Omental fat pad (tissue), 3 donors: ENCODE measurements at regions not wholly inside any gene's neighbourhood (a gene's known extent, or its start where the extent isn't known, plus 50 kb on each side); places are given as distances from the start of the nearest gene placed in this dataset.

Experiments
- ATAC-seq: fragments of 150-250 bp; one replicate; pipeline ENCODE4 v1.9.1; 2016; ENCODE audit warnings: mild to moderate bottlenecking, moderate library complexity; ENCODE audit not compliant: low FRiP score
- DNase-seq: peaks from one replicate; pipeline ENCODE4 v3.0.0-alpha.2; 2019; ENCODE audit warnings: low spot score
- CTCF ChIP-seq, 3 donors: fragments of 450-650 bp; IDR thresholded peaks; one replicate each; pipeline ENCODE4 v1.5.1; 2016 to 2017; ENCODE audit warnings: antibody characterized with exemption in 3 of 3, mild to moderate bottlenecking in 3 of 3, moderate library complexity in 2 of 3

GRCh38 chr6:168784426-168784825 is 343.4 kb downstream of the SMOC2 start:
- ATAC-seq (no peak), DNase-seq (no peak)

GRCh38 chr6:168783720-168784119 is 342.7 kb downstream of the SMOC2 start:
- ATAC-seq (no peak), DNase-seq (no peak)
- no peak for TF ChIP-seq CTCF (IDR thresholded peaks at IDR 0.05)

More at GRCh38 chr6:168784426-168784825, 343.4 kb downstream of the SMOC2 start:
- TF ChIP-seq CTCF (IDR thresholded peaks at IDR 0.05), result no peak

- TF ChIP-seq CTCF (IDR thresholded peaks at IDR 0.05), result no peak
- DNase-seq (no peak), ATAC-seq (no peak)
Observed at GRCh38 chr6:168782187-168782751, 341.3 kb downstream of the SMOC2 start.

- peak; percentile 75 for ATAC-seq
- no peak for TF ChIP-seq CTCF (IDR thresholded peaks at IDR 0.05)
- no peak for DNase-seq
Observed at GRCh38 chr6:168778201-168778600, 337.2 kb downstream of the SMOC2 start.

- no peak for ATAC-seq
- DNase-seq, result no peak
- TF ChIP-seq CTCF (IDR thresholded peaks at IDR 0.05), result no peak
Observed at GRCh38 chr6:168774381-168774780, 333.4 kb downstream of the SMOC2 start.

GRCh38 chr6:168773788-168774187 is 332.8 kb downstream of the SMOC2 start:
- DNase-seq (no peak), ATAC-seq (no peak)
- TF ChIP-seq CTCF (IDR thresholded peaks at IDR 0.05), result no peak

GRCh38 chr6:168765752-168766151 is 324.8 kb downstream of the SMOC2 start:
- DNase-seq (no peak), ATAC-seq (no peak)
- TF ChIP-seq CTCF (IDR thresholded peaks at IDR 0.05), result no peak
